ENCODE measurements at regions not wholly inside any gene's neighbourhood (a gene's known extent, or its start where the extent isn't known, plus 50 kb on each side); places are given as distances from the start of the nearest gene placed in this dataset.

GRCh38 chr22:27336151-27337090 lies 465.1 kb downstream of the MN1 start:
- peak; percentile 49 for DNase-seq (ENCODE audit: low read depth)
- H3K4me3 ChIP-seq (ENCODE audit: low read length), result no peak overlapping the region
- TF ChIP-seq CTCF (conservative IDR thresholded peaks at IDR 0.05; ENCODE audit: low read depth, low read length), result no peak

- no peak overlapping the region for H3K4me3 ChIP-seq (ENCODE audit: low read length)
- TF ChIP-seq CTCF (conservative IDR thresholded peaks at IDR 0.05; ENCODE audit: low read depth, low read length), result no peak
- DNase-seq (ENCODE audit: low read depth), result no peak
Observed at GRCh38 chr22:27337676-27338075, 463.9 kb downstream of the MN1 start.

- H3K4me3 ChIP-seq (ENCODE audit: low read length), result no peak overlapping the region
- no peak for DNase-seq (ENCODE audit: low read depth)
- no peak for TF ChIP-seq CTCF (conservative IDR thresholded peaks at IDR 0.05; ENCODE audit: low read depth, low read length)
Observed at GRCh38 chr22:27340047-27340446, 461.5 kb downstream of the MN1 start.

GRCh38 chr22:27344546-27344945 lies 457.0 kb downstream of the MN1 start:
- H3K4me3 ChIP-seq (ENCODE audit: low read length), result no peak overlapping the region
- TF ChIP-seq CTCF (conservative IDR thresholded peaks at IDR 0.05; ENCODE audit: low read depth, low read length), result no peak
- no peak for DNase-seq (ENCODE audit: low read depth)

- no peak for DNase-seq (ENCODE audit: low read depth)
- no peak for TF ChIP-seq CTCF (conservative IDR thresholded peaks at IDR 0.05; ENCODE audit: low read depth, low read length)
Observed at GRCh38 chr22:27345691-27346090, 455.9 kb downstream of the MN1 start.

GRCh38 chr22:27347951-27348350 lies 453.6 kb downstream of the MN1 start:
- no peak for TF ChIP-seq CTCF (conservative IDR thresholded peaks at IDR 0.05; ENCODE audit: low read depth, low read length)
- DNase-seq (ENCODE audit: low read depth), result peak; percentile 90
- H3K4me3 ChIP-seq (ENCODE audit: low read length), result no peak overlapping the region

More at GRCh38 chr22:27345691-27346090, 455.9 kb downstream of the MN1 start:
- no peak overlapping the region for H3K4me3 ChIP-seq (ENCODE audit: low read length)

GRCh38 chr22:27348634-27349033 lies 452.9 kb downstream of the MN1 start:
- peak; percentile 43 for DNase-seq (ENCODE audit: low read depth)
- no peak for TF ChIP-seq CTCF (conservative IDR thresholded peaks at IDR 0.05; ENCODE audit: low read depth, low read length)
- no peak overlapping the region for H3K4me3 ChIP-seq (ENCODE audit: low read length)
